K562 (cell line): ENCODE measurements at regions not wholly inside any gene's neighbourhood (a gene's known extent, or its start where the extent isn't known, plus 50 kb on each side); places are given as distances from the start of the nearest gene placed in this dataset.

Source experiments
- ATAC-seq: fragments of 200-7000 bp; cut with Tn5 transposase; 3 replicates; pipeline ENCODE4 v1.9.1; 2020; ENCODE audit warnings: moderate library complexity
- BruUV-seq: library from RNA; stranded (reverse); fragments of 400-500 nt; replicated peaks from 2 replicates; lab custom pipeline; 2021; lab: Mats Ljungman, UMichigan
- CTCF ChIA-PET: fragments of 300-600 bp; formaldehyde crosslinking; extraction: SDS; loops from one replicate; lab custom pipeline; 2021; ENCODE audit warnings: low intra/inter-chr PET ratio; lab: Yijun Ruan, JAX
- POLR2A ChIA-PET: fragments of 300-600, 350-650 bp; sonication (Branson Sonifier 250); formaldehyde crosslinking; extraction: SDS; loops from one replicate; lab custom pipeline; 2021; ENCODE audit warnings: antibody characterized with exemption, inconsistent platforms; lab: Yijun Ruan, JAX
- DNase-seq, 4 experiments: peaks; one replicate each; pipeline versions ENCODE4 v3.0.0 to v3.0.0-alpha.2; 2011 to 2018; ENCODE audit warnings: low spot score in 3 of 4, mixed read lengths in 3 of 4; ENCODE audit errors: extremely low read depth in 1 of 4
- FAIRE-seq: peaks from 2 replicates; lab custom pipeline; 2011; peaks lifted over from hg19 to GRCh38; lab: Jason Lieb, UNC
- H2AFZ ChIP-seq: 2 replicates; pipeline ENCODE4 v1.6.0; 2011; ENCODE audit warnings: low read depth, low read length, control low read depth, inconsistent platforms
- H3K27ac ChIP-seq: fragments of 200-600 bp; 3 replicates; pipeline ENCODE4 v1.8.0; 2011; ENCODE audit warnings: low read depth, mild to moderate bottlenecking, control low read depth, inconsistent platforms, low read length, moderate library complexity, mixed read lengths; ENCODE audit errors: extremely low read depth
- H3K27me3 ChIP-seq, 2 experiments: fragments of 300-600 bp in 1 of 2; 2 replicates in 1 of 2; 3 replicates in 1 of 2; pipeline versions ENCODE4 v1.6.0 to v1.8.0; 2011; ENCODE audit warnings: inconsistent platforms in 2 of 2, low read length in 2 of 2, mild to moderate bottlenecking in 1 of 2, mixed read lengths in 1 of 2, moderate library complexity in 1 of 2; ENCODE audit not compliant: control insufficient read depth in 2 of 2, insufficient read depth in 2 of 2
- H3K36me3 ChIP-seq: fragments of 300-600 bp; 3 replicates; pipeline ENCODE4 v1.8.0; 2011; ENCODE audit warnings: mild to moderate bottlenecking, low read length, inconsistent platforms; ENCODE audit not compliant: control insufficient read depth, insufficient read depth
- H3K4me1 ChIP-seq, 2 experiments: fragments of 200-600 bp in 1 of 2; replicated peaks in 1 of 2; 2 replicates in 1 of 2; 3 replicates in 1 of 2; pipeline versions ENCODE4 v1.5.1 to v1.8.0; 2011; ENCODE audit warnings: inconsistent platforms in 2 of 2, low read length in 2 of 2, mild to moderate bottlenecking in 1 of 2, mixed read lengths in 1 of 2, moderate library complexity in 1 of 2; ENCODE audit not compliant: control insufficient read depth in 2 of 2, insufficient read depth in 2 of 2
- H3K4me2 ChIP-seq: 2 replicates; pipeline ENCODE4 v1.6.1; 2011; ENCODE audit warnings: low read length, control low read depth, inconsistent platforms, mixed read lengths; ENCODE audit not compliant: insufficient read depth
- H3K4me3 ChIP-seq: fragments of 200-600 bp; sonication (generic), shearing (Covaris generic); 2 replicates; pipeline ENCODE4 v1.5.1; 2016; ENCODE audit warnings: control low read depth, inconsistent platforms
- H3K79me2 ChIP-seq: fragments of 200-600 bp; 3 replicates; pipeline ENCODE4 v1.8.0; 2011; ENCODE audit warnings: low read length, inconsistent platforms; ENCODE audit not compliant: control insufficient read depth, insufficient read depth
- H3K9ac ChIP-seq, 2 experiments: 2 replicates each; pipeline versions ENCODE4 v1.6.0 to v1.6.1; 2011; ENCODE audit warnings: low read depth in 2 of 2, low read length in 2 of 2, control low read depth in 1 of 2, inconsistent platforms in 1 of 2, mild to moderate bottlenecking in 1 of 2, mixed read lengths in 1 of 2; ENCODE audit not compliant: insufficient read depth in 1 of 2
- H3K9me1 ChIP-seq: one replicate; pipeline ENCODE4 v1.6.0; 2011; ENCODE audit warnings: inconsistent platforms, mild to moderate bottlenecking, low read length, moderate library complexity; ENCODE audit not compliant: control insufficient read depth, insufficient read depth
- H3K9me3 ChIP-seq: replicated peaks from 2 replicates; pipeline ENCODE4 v1.5.1; 2011; ENCODE audit warnings: low read depth, low read length, inconsistent platforms; ENCODE audit not compliant: control insufficient read depth, insufficient read depth
- H4K20me1 ChIP-seq: replicated peaks from 2 replicates; pipeline ENCODE4 v1.6.1; 2011; ENCODE audit warnings: low read length, inconsistent platforms, mixed read lengths; ENCODE audit not compliant: control insufficient read depth, insufficient read depth
- HDAC1 ChIP-seq, 2 experiments: fragments of 450-650 bp; IDR thresholded peaks; 2 replicates each; pipeline ENCODE4 v1.6.1; 2016 to 2017; ENCODE audit warnings: inconsistent platforms in 1 of 2, mild to moderate bottlenecking in 1 of 2, moderate library complexity in 1 of 2
- OTX1 ChIP-seq: fragments of 450-650 bp; formaldehyde crosslinking; IDR thresholded peaks from 2 replicates; pipeline ENCODE4 v1.4.0; 2022; ENCODE audit warnings: mild to moderate bottlenecking
- PHTF2 ChIP-seq: fragments of 250-450 bp; sonication (Bioruptor Pico); IDR thresholded peaks from 2 replicates; pipeline ENCODE4 v1.5.0; 2021; ENCODE audit warnings: mild to moderate bottlenecking
- RFX1 ChIP-seq: fragments of 450-650 bp; IDR thresholded peaks from 2 replicates; pipeline ENCODE4 v1.6.1; 2016; ENCODE audit warnings: mild to moderate bottlenecking, moderate library complexity
- WGBS: fragments of 100-300 bp; shearing (Covaris generic); methylation state at CpG from one replicate; pipeline ENCODE4 v1.1.6; 2016; ENCODE audit warnings: low coverage, mixed read lengths; ENCODE audit not compliant: insufficient coverage; ENCODE audit errors: missing lambda C conversion rate; 5-methylcytosine and 5-hydroxymethylcytosine counted together
- in situ Hi-C: fragments of 300-500 bp; cut with MboI; formaldehyde crosslinking; loops from 4 replicates; pipeline ENCODE4 v1.15.0; 2018; ENCODE audit warnings: inconsistent platforms, mixed read lengths
- intact Hi-C: fragments of 100-400 bp; cut with micrococcal nuclease; formaldehyde crosslinking; loops from 2 replicates; pipeline ENCODE4 v1.14.2; 2022
- TF ChIP-seq, protein P1 (sequence below): IDR thresholded peaks from 3 replicates; pipeline ENCODE4 v1.6.1; 2011; ENCODE audit warnings: borderline replicate concordance, mild to moderate bottlenecking; ENCODE audit not compliant: insufficient read length, insufficient read depth
- TF ChIP-seq, protein P2 (sequence below): sonication (generic); formaldehyde crosslinking; IDR thresholded peaks from 2 replicates; pipeline ENCODE4 v1.5.0; 2020; ENCODE audit warnings: missing genetic modification reagents

DNA sequence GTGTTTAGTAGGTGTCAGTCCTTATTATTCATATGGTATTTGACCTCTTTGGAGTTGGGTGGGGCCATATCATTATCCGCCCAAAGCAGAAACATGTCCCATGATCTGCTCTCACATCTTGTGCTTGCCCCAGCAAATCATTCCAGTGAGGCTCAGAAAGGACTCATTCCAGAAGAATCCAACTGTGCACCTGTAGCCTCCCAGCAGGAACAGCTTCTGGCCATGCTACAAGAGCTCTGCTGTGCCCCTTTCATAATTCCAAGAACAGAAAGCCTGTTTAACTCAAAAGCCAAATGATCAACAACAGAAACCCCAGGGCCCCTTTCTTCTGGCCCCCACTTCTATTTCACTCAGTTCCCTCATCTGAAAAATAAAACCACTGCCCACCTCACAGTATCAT lies 673.1 kb downstream of the DIAPH3 start (continued):
- TF ChIP-seq, protein P1, sequence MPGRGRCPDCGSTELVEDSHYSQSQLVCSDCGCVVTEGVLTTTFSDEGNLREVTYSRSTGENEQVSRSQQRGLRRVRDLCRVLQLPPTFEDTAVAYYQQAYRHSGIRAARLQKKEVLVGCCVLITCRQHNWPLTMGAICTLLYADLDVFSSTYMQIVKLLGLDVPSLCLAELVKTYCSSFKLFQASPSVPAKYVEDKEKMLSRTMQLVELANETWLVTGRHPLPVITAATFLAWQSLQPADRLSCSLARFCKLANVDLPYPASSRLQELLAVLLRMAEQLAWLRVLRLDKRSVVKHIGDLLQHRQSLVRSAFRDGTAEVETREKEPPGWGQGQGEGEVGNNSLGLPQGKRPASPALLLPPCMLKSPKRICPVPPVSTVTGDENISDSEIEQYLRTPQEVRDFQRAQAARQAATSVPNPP = no peak
- TF ChIP-seq RFX1 = no peak
- TF ChIP-seq HDAC1 (IDR thresholded peaks at IDR 0.05) = no peak
- TF ChIP-seq, protein P2, sequence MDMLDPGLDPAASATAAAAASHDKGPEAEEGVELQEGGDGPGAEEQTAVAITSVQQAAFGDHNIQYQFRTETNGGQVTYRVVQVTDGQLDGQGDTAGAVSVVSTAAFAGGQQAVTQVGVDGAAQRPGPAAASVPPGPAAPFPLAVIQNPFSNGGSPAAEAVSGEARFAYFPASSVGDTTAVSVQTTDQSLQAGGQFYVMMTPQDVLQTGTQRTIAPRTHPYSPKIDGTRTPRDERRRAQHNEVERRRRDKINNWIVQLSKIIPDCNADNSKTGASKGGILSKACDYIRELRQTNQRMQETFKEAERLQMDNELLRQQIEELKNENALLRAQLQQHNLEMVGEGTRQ (CRISPR knock-in tag) = no peak
- no peak for TF ChIP-seq OTX1

DNA sequence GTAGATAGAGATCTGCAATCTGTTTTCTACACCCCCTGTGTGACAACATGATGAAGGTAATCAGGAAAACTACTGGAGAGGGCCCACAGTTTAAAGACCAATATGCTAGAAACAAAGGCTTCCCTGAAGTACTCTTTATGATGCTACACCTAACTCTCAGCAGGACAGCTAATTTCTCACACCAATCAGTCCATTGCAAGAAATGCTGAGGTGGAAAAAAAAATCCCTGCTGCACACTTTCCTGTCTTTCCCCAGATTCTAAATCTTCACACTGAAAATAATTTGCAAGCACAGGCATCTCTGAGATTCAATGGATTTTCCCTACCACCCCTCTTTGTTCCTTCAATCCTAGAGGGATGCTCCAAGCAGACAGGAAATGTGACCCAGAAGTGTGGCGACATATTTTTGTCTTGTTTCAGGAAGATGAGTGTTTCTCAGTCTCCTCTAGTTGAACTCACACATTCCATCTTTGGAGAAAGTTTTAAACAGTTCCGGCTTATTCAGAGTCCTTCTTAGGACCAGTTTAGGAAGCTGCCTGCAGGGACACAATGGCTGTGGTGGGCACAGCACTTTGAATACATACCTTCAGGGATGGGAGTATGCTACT lies 671.6 kb downstream of the DIAPH3 start:
- no peaks in the 10 kb centered on the region for H3K36me3 ChIP-seq
- TF ChIP-seq PHTF2 (CRISPR knock-in tag) = no peak
- POLR2A ChIA-PET = interaction anchor here (0.8 kb wide), 1 partner anchor 9 kb away, joined by 4 read pairs; no protein-coding TSS in a partner anchor
- CTCF ChIA-PET = no interaction called here
- H4K20me1 ChIP-seq = no peaks in the 10 kb centered on the region
- in situ Hi-C loops (no loop called here), intact Hi-C loops (no loop called here)
- H3K4me2 ChIP-seq = no peak overlapping the region
- H3K27ac ChIP-seq = no peak overlapping the region
- no peaks in the 10 kb centered on the region for H3K27me3 ChIP-seq
- H3K9ac ChIP-seq = no peak overlapping the region
- DNase-seq (no peak), FAIRE-seq (no peak), ATAC-seq (no peak)
- H2AFZ ChIP-seq = no peak overlapping the region
- 24% methylated on average over 2 of the region's 2 CpGs for WGBS
- peaks cover 0 to 13% of the 10 kb centered on the region in 2 experiments; a peak in 4 of 5 replicates for H3K4me1 ChIP-seq
- H3K79me2 ChIP-seq = no peaks in the 10 kb centered on the region
- no peaks in the 10 kb centered on the region for H3K9me1 ChIP-seq
- no peaks in the 10 kb centered on the region for H3K9me3 ChIP-seq
- no TSS peak for BruUV-seq
- H3K4me3 ChIP-seq = no peak overlapping the region
